PC-3 (cell line): ENCODE measurements at regions not wholly inside any gene's neighbourhood (a gene's known extent, or its start where the extent isn't known, plus 50 kb on each side); places are given as distances from the start of the nearest gene placed in this dataset.
"Not testable (repeated sequence)": the region's sequence is repeated elsewhere in the genome, so short reads cannot be mapped to it uniquely, and the experiment has no call there.

Experiments
- ATAC-seq: fragments of 200-7000 bp; cut with Tn5 transposase; 2 replicates; pipeline ENCODE4 v1.9.1; 2020; ENCODE audit warnings: mild to moderate bottlenecking, moderate library complexity
- BruUV-seq: library from RNA; stranded (reverse); fragments of 400-500 nt; replicated peaks from 2 replicates; lab custom pipeline; 2021; lab: Mats Ljungman, UMichigan
- CTCF ChIA-PET: fragments of 300-600 bp; sonication (Branson Sonifier 250); formaldehyde crosslinking; loops from one replicate; lab custom pipeline; 2022; ENCODE audit warnings: antibody characterized with exemption; lab: Charles Lee
- POLR2A ChIA-PET: fragments of 300-600 bp; sonication (Branson Sonifier 250); formaldehyde crosslinking; loops from one replicate; lab custom pipeline; 2022; ENCODE audit warnings: antibody characterized with exemption; ENCODE audit not compliant: unreplicated experiment; lab: Charles Lee
- DNase-seq: peaks from one replicate; pipeline ENCODE4 v3.0.0-alpha.2; 2015
- H2AFZ ChIP-seq: fragments of 300-600 bp; sonication (generic); 2 replicates; pipeline ENCODE4 v1.6.0; 2016; ENCODE audit warnings: antibody characterized with exemption, low read length
- H3F3A ChIP-seq: fragments of 300-600 bp; sonication (generic); one replicate; pipeline ENCODE4 v1.6.0; 2017; ENCODE audit warnings: antibody characterized with exemption, low read length, control low read depth, mild to moderate bottlenecking; ENCODE audit not compliant: unreplicated experiment
- H3K27ac ChIP-seq: fragments of 300-600 bp; sonication (generic); 2 replicates; pipeline ENCODE4 v1.5.1; 2016; ENCODE audit warnings: mild to moderate bottlenecking, low read length
- H3K27me3 ChIP-seq: fragments of 300-600 bp; sonication (generic); 2 replicates; pipeline ENCODE4 v1.6.1; 2016; ENCODE audit warnings: low read length, mixed read lengths
- H3K36me3 ChIP-seq: fragments of 300-600 bp; sonication (generic); 2 replicates; pipeline ENCODE4 v1.6.1; 2016; ENCODE audit warnings: low read depth, mixed run types, low read length, mixed read lengths
- H3K4me1 ChIP-seq: fragments of 300-600 bp; sonication (generic); 2 replicates; pipeline ENCODE4 v1.5.1; 2016; ENCODE audit warnings: low read length; ENCODE audit not compliant: insufficient read depth
- H3K4me2 ChIP-seq: fragments of 300-600 bp; sonication (generic); 2 replicates; pipeline ENCODE4 v1.6.0; 2016; ENCODE audit warnings: low read length
- H3K4me3 ChIP-seq: fragments of 300-600 bp; sonication (generic); 2 replicates; pipeline ENCODE4 v1.5.1; 2016; ENCODE audit warnings: mild to moderate bottlenecking, low read length, mixed read lengths
- H3K79me2 ChIP-seq: fragments of 300-600 bp; sonication (generic); 2 replicates; pipeline ENCODE4 v1.6.1; 2017; ENCODE audit warnings: low read length, mixed read lengths
- H3K9ac ChIP-seq: fragments of 300-600 bp; sonication (generic); 2 replicates; pipeline ENCODE4 v1.6.0; 2016; ENCODE audit warnings: mild to moderate bottlenecking, low read length
- H3K9me2 ChIP-seq: fragments of 300-600 bp; sonication (generic); replicated peaks from 2 replicates; pipeline ENCODE4 v1.6.1; 2016; ENCODE audit warnings: mixed run types, low read length, mixed read lengths
- H3K9me3 ChIP-seq: fragments of 300-600 bp; sonication (generic); 2 replicates; pipeline ENCODE4 v1.6.1; 2016; ENCODE audit warnings: low read length, mixed read lengths
- H4K20me1 ChIP-seq: fragments of 300-600 bp; sonication (generic); 2 replicates; pipeline ENCODE4 v1.6.1; 2016; ENCODE audit warnings: low read length, mixed read lengths
- intact Hi-C: fragments of 100-400 bp; cut with micrococcal nuclease; formaldehyde crosslinking; loops from 2 replicates; pipeline ENCODE4 v1.9.0; 2023

DNA sequence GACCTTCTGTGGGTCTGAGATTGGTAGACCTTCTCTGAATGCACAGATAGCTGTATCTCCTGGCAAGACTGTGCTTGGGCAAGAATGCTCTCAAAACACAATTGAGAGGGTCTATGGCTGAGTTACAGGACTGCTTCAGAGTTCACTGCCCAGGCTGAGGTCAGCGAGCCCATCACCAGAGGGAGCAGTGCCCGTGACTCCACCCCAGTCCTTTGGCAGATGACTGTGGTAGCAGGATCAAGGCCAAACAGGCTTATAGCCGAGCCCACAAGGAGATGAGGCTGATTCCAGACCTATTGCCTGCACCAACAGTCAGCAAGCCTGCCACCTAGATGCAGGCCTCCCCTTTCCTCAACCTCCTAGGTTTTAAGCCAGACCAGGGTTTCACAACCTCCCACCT, 89.4 kb downstream of the CHRFAM7A start:
- H3K9ac ChIP-seq, result not testable (repeated sequence)

More for the DNA sequence above, 89.4 kb downstream of the CHRFAM7A start:
- H3K36me3 ChIP-seq, H3K4me1 ChIP-seq, H3K9me2 ChIP-seq, H3K9me3 ChIP-seq, DNase-seq, CTCF ChIA-PET, H2AFZ ChIP-seq, H3K27me3 ChIP-seq, H3K27ac ChIP-seq, POLR2A ChIA-PET, H4K20me1 ChIP-seq, BruUV-seq, H3F3A ChIP-seq, ATAC-seq, intact Hi-C loops, H3K4me2 ChIP-seq, H3K79me2 ChIP-seq, H3K4me3 ChIP-seq: not testable (repeated sequence)
